ENCODE measurements at regions not wholly inside any gene's neighbourhood (a gene's known extent, or its start where the extent isn't known, plus 50 kb on each side); places are given as distances from the start of the nearest gene placed in this dataset.
"Not testable (repeated sequence)": the region's sequence is repeated elsewhere in the genome, so short reads cannot be mapped to it uniquely, and the experiment has no call there.

- Histone ChIP-seq H3K4me3 (ENCODE audit: low read depth, low read length, poor library complexity, severe bottlenecking) (no peak overlapping the region), H2AFZ (ENCODE audit: low read length) (no peak overlapping the region), H3K4me2 (ENCODE audit: low read length) (no peak overlapping the region), H3K27ac (ENCODE audit: low read depth, low read length, poor library complexity, severe bottlenecking) (no peak overlapping the region), H3K36me3 (ENCODE audit: insufficient read depth, low read length) (no peaks in the 10 kb centered on the region), H4K20me1 (ENCODE audit: insufficient read depth, low read length) (no peaks in the 10 kb centered on the region), H3K4me1 (ENCODE audit: insufficient read depth, low read length, poor library complexity, severe bottlenecking) (no peaks in the 10 kb centered on the region), H3K9me2 (ENCODE audit: insufficient read depth, low read length) (no peaks in the 10 kb centered on the region), H3K79me2 (ENCODE audit: insufficient read depth, low read depth, low read length) (no peaks in the 10 kb centered on the region), H3K9me3 (ENCODE audit: low read length) (no peaks in the 10 kb centered on the region)
- POLR2A ChIA-PET, result no interaction called here
- DNase-seq (ENCODE audit: low spot score), result no peak
- CTCF ChIA-PET (ENCODE audit: unreplicated experiment), result no interaction called here
- no peak for TF ChIP-seq EZH2phosphoT487 (IDR thresholded peaks at IDR 0.05; ENCODE audit: borderline replicate concordance, low read depth, low read length)
- TF ChIP-seq, protein P1, sequence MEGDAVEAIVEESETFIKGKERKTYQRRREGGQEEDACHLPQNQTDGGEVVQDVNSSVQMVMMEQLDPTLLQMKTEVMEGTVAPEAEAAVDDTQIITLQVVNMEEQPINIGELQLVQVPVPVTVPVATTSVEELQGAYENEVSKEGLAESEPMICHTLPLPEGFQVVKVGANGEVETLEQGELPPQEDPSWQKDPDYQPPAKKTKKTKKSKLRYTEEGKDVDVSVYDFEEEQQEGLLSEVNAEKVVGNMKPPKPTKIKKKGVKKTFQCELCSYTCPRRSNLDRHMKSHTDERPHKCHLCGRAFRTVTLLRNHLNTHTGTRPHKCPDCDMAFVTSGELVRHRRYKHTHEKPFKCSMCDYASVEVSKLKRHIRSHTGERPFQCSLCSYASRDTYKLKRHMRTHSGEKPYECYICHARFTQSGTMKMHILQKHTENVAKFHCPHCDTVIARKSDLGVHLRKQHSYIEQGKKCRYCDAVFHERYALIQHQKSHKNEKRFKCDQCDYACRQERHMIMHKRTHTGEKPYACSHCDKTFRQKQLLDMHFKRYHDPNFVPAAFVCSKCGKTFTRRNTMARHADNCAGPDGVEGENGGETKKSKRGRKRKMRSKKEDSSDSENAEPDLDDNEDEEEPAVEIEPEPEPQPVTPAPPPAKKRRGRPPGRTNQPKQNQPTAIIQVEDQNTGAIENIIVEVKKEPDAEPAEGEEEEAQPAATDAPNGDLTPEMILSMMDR (conservative IDR thresholded peaks at IDR 0.05; ENCODE audit: low read length), result no peak
- no TSS peak for BruUV-seq (replicated peaks)
- intact Hi-C loops (cut with micrococcal nuclease; ENCODE audit: unreplicated experiment), result no loop called here
Observed at GRCh38 chr4:64079316-64079715, 329.9 kb downstream of the TECRL start.

- no peaks in the 10 kb centered on the region for H3K4me1 ChIP-seq (ENCODE audit: insufficient read depth, low read length, poor library complexity, severe bottlenecking)
- H2AFZ ChIP-seq (ENCODE audit: low read length), result no peak overlapping the region
- ChIA-PET CTCF (ENCODE audit: unreplicated experiment) (no interaction called here), POLR2A (no interaction called here)
- BruUV-seq (replicated peaks), result no TSS peak
- no peaks in the 10 kb centered on the region for H3K36me3 ChIP-seq (ENCODE audit: insufficient read depth, low read length)
- no peak overlapping the region for H3K27ac ChIP-seq (ENCODE audit: low read depth, low read length, poor library complexity, severe bottlenecking)
- TF ChIP-seq, protein P1 (conservative IDR thresholded peaks at IDR 0.05; ENCODE audit: low read length), result no peak
- no peak for TF ChIP-seq EZH2phosphoT487 (IDR thresholded peaks at IDR 0.05; ENCODE audit: borderline replicate concordance, low read depth, low read length)
- no peaks in the 10 kb centered on the region for H3K79me2 ChIP-seq (ENCODE audit: insufficient read depth, low read depth, low read length)
- no peaks in the 10 kb centered on the region for H4K20me1 ChIP-seq (ENCODE audit: insufficient read depth, low read length)
- intact Hi-C loops (cut with micrococcal nuclease; ENCODE audit: unreplicated experiment), result no loop called here
- H3K9me2 ChIP-seq (ENCODE audit: insufficient read depth, low read length), result no peaks in the 10 kb centered on the region
- no peak overlapping the region for H3K4me3 ChIP-seq (ENCODE audit: low read depth, low read length, poor library complexity, severe bottlenecking)
- no peak overlapping the region for H3K4me2 ChIP-seq (ENCODE audit: low read length)
- no peak for DNase-seq (ENCODE audit: low spot score)
- H3K9me3 ChIP-seq (ENCODE audit: low read length), result no peaks in the 10 kb centered on the region
Observed at GRCh38 chr4:64068096-64068495, 341.2 kb downstream of the TECRL start.

DNA sequence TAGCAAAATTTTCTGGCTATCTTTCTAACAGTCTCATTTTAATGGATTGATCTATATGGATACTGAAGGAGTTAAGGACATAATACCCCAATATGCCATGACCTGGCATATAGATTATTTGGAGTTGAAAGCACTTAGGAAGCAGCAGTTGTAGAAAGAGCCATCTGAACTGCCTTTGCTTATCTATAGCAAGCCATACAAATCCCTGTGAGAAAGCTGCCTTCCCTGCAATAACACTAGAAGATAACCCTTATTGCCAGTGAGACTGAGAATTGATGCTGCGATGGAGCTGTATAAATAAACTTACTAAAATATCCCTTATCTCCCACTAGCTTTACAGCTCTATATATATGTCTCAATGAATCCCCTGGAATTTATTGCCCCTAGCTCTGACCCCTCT, 346.3 kb downstream of the TECRL start:
- TF ChIP-seq, protein P1 (conservative IDR thresholded peaks at IDR 0.05; ENCODE audit: low read length), result no peak
- no peak for TF ChIP-seq EZH2phosphoT487 (IDR thresholded peaks at IDR 0.05; ENCODE audit: borderline replicate concordance, low read depth, low read length)
- CTCF ChIA-PET (ENCODE audit: unreplicated experiment), result no interaction called here
- H3K4me2 ChIP-seq (ENCODE audit: low read length), result no peak overlapping the region
- H3K4me3 ChIP-seq (ENCODE audit: low read depth, low read length, poor library complexity, severe bottlenecking), result no peak overlapping the region
- H3K36me3 ChIP-seq (ENCODE audit: insufficient read depth, low read length), result no peaks in the 10 kb centered on the region
- no peak overlapping the region for H3K27ac ChIP-seq (ENCODE audit: low read depth, low read length, poor library complexity, severe bottlenecking)
- no peak for DNase-seq (ENCODE audit: low spot score)
- no peaks in the 10 kb centered on the region for H4K20me1 ChIP-seq (ENCODE audit: insufficient read depth, low read length)
- BruUV-seq (replicated peaks), result no TSS peak
- no peaks in the 10 kb centered on the region for H3K4me1 ChIP-seq (ENCODE audit: insufficient read depth, low read length, poor library complexity, severe bottlenecking)
- intact Hi-C loops (cut with micrococcal nuclease; ENCODE audit: unreplicated experiment), result no loop called here
- H2AFZ ChIP-seq (ENCODE audit: low read length), result no peak overlapping the region
- POLR2A ChIA-PET, result interaction anchor here (0.6 kb wide), 1 partner anchor 224 kb away, joined by 3 read pairs; no protein-coding TSS in a partner anchor
- no peaks in the 10 kb centered on the region for H3K79me2 ChIP-seq (ENCODE audit: insufficient read depth, low read depth, low read length)
- no peaks in the 10 kb centered on the region; the same call in 1 of the 2 replicates for H3K9me3 ChIP-seq (ENCODE audit: low read length)
- no peaks in the 10 kb centered on the region for H3K9me2 ChIP-seq (ENCODE audit: insufficient read depth, low read length)

GRCh38 chr4:64037033-64037432, 372.2 kb downstream of the TECRL start:
- H3K36me3 ChIP-seq (ENCODE audit: insufficient read depth, low read length); intact Hi-C loops (cut with micrococcal nuclease; ENCODE audit: unreplicated experiment); POLR2A ChIA-PET; H3K4me1 ChIP-seq (ENCODE audit: insufficient read depth, low read length, poor library complexity, severe bottlenecking); H2AFZ ChIP-seq (ENCODE audit: low read length); H3K79me2 ChIP-seq (ENCODE audit: insufficient read depth, low read depth, low read length); BruUV-seq (replicated peaks); H3K9me3 ChIP-seq (ENCODE audit: low read length); DNase-seq (ENCODE audit: low spot score); H3K9me2 ChIP-seq (ENCODE audit: insufficient read depth, low read length); H3K27ac ChIP-seq (ENCODE audit: low read depth, low read length, poor library complexity, severe bottlenecking); H4K20me1 ChIP-seq (ENCODE audit: insufficient read depth, low read length); H3K4me3 ChIP-seq (ENCODE audit: low read depth, low read length, poor library complexity, severe bottlenecking); CTCF ChIA-PET (ENCODE audit: unreplicated experiment); H3K4me2 ChIP-seq (ENCODE audit: low read length): not testable (repeated sequence)

Data from OCI-LY7 (cell line).